ENCODE measurements at regions not wholly inside any gene's neighbourhood (a gene's known extent, or its start where the extent isn't known, plus 50 kb on each side); places are given as distances from the start of the nearest gene placed in this dataset.

DNA sequence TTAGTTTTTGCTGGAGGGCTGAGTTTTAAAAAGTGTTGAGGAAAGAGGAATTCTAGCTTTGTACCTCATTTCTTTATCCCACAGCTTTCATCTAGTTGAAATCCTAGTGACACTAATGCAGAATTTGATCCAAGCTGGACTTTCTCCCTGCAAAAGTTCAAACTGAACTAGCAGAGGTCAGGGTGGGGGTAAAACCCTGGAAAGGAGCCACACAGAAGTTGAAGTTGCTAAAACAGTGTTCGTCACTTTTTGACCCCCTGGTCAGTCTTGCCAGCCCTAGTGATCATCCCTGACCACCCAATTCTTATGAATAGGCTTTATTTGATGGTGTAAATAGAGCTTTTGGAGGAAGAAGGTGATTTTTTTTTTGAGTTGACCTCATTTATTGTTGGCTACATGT lies 390.4 kb downstream of the TMEM38B start:
- no peaks in the 10 kb centered on the region for H3K27me3 ChIP-seq
- no peak overlapping the region for H3K4me3 ChIP-seq
- no peaks in the 10 kb centered on the region for H3K4me1 ChIP-seq
- TF ChIP-seq, protein P1, sequence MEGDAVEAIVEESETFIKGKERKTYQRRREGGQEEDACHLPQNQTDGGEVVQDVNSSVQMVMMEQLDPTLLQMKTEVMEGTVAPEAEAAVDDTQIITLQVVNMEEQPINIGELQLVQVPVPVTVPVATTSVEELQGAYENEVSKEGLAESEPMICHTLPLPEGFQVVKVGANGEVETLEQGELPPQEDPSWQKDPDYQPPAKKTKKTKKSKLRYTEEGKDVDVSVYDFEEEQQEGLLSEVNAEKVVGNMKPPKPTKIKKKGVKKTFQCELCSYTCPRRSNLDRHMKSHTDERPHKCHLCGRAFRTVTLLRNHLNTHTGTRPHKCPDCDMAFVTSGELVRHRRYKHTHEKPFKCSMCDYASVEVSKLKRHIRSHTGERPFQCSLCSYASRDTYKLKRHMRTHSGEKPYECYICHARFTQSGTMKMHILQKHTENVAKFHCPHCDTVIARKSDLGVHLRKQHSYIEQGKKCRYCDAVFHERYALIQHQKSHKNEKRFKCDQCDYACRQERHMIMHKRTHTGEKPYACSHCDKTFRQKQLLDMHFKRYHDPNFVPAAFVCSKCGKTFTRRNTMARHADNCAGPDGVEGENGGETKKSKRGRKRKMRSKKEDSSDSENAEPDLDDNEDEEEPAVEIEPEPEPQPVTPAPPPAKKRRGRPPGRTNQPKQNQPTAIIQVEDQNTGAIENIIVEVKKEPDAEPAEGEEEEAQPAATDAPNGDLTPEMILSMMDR (IDR thresholded peaks at IDR 0.05), result no peak
- TF ChIP-seq EP300 (IDR thresholded peaks at IDR 0.05) (no peak), POLR2A (IDR thresholded peaks at IDR 0.05) (no peak), POLR2AphosphoS5 (IDR thresholded peaks at IDR 0.05) (no peak)
- no peaks in the 10 kb centered on the region for H3K36me3 ChIP-seq
- no peak overlapping the region for H3K27ac ChIP-seq
- H3K9me3 ChIP-seq, result peaks cover 0 to 5% (median 0%) of the 10 kb centered on the region in 3 donors
- no peak for ATAC-seq
- WGBS, 2 donors (ENCODE audit: low coverage in 1 of 2), result 24 to 25% methylated on average over 1 of the region's 1 CpG

DNA sequence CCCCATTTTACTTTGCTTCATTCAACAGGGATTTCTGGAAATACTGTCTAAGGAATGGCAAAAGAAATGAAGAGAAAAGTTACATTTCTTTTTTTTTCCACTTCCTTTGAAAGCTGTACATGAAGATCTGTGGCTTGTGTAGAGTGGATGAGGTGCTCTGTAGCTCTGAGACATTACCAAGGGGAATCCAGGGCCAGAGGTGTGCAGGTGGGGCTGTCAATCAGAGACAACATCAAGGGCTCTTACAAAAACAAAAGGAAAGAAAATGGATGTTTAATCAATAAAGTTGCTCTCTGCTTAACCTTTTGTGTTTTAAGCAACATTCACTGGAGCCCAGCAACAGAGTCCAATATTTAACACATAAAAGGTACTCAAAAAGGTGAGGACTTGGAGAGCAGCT lies 391.1 kb downstream of the TMEM38B start:
- no peak overlapping the region for H3K4me3 ChIP-seq
- no peak for ATAC-seq
- no peaks in the 10 kb centered on the region for H3K27me3 ChIP-seq
- TF ChIP-seq, protein P1 (IDR thresholded peaks at IDR 0.05), result no peak
- no peak for TF ChIP-seq POLR2AphosphoS5 (IDR thresholded peaks at IDR 0.05)
- no peak for TF ChIP-seq POLR2A (IDR thresholded peaks at IDR 0.05)
- H3K4me1 ChIP-seq, result no peaks in the 10 kb centered on the region
- H3K36me3 ChIP-seq, result no peaks in the 10 kb centered on the region
- peaks cover 0 to 8% (median 0%) of the 10 kb centered on the region in 3 donors for H3K9me3 ChIP-seq
- no peak overlapping the region for H3K27ac ChIP-seq

DNA sequence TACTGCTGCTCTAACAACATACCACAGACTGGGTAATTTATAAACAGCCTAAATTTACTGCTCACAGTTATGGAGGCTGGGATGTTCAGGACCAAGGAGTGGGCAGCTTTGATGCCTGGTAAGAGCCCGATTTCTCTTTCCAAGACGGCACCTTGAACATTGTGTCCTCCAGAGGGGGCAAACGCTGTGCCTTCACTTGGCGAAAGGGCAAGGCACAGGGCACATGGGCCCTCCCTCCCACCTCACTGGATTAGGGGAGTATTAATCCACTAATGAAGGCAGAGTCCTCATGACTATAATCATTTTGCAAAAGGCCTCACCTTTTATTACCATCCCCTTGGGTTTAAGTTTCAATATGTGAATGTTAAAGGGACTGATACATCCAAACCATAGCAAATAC lies 397.7 kb downstream of the TMEM38B start:
- Histone ChIP-seq H3K4me3 (no peak overlapping the region), H3K36me3 (no peaks in the 10 kb centered on the region), H3K9me3 (peaks cover 0 to 29% (median 0%) of the 10 kb centered on the region in 3 donors), H3K27me3 (no peaks in the 10 kb centered on the region), H3K4me1 (no peaks in the 10 kb centered on the region), H3K27ac (no peak overlapping the region)
- no peak for ATAC-seq
- TF ChIP-seq POLR2AphosphoS5 (IDR thresholded peaks at IDR 0.05) (no peak), EP300 (IDR thresholded peaks at IDR 0.05) (no peak)
- WGBS, 2 donors (ENCODE audit: low coverage in 1 of 2), result 66 to 89% methylated on average over 4 of the region's 4 CpGs

DNA sequence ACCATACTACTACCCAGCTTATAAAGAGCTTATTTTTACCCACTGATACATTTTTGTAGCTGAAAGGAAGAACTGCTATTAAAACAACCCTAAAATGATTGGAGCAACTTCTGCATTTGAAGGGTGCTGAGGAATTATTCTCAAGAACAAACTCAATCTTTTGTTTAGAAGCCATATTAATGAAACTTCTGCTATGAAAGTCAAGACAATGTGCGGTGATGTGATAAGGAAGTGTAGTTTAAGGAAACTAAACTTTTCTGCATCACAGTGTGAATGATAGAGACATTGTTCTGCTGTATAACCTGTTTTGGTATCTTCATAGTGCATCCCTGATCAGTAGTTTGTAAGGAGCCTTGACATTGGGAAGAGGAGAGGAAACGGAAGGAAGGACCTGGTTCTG lies 408.5 kb downstream of the TMEM38B start:
- ATAC-seq, result no peak
- H3K36me3 ChIP-seq, result no peaks in the 10 kb centered on the region
- H3K4me3 ChIP-seq, result no peak overlapping the region
- no peaks in the 10 kb centered on the region for H3K27me3 ChIP-seq
- TF ChIP-seq POLR2A (IDR thresholded peaks at IDR 0.05) (no peak), EP300 (IDR thresholded peaks at IDR 0.05) (no peak)
- TF ChIP-seq, protein P1 (IDR thresholded peaks at IDR 0.05), result no peak
- 81 to 95% methylated on average over 2 of the region's 2 CpGs for WGBS, 2 donors (ENCODE audit: low coverage in 1 of 2)
- H3K4me1 ChIP-seq, result no peaks in the 10 kb centered on the region
- H3K27ac ChIP-seq, result no peak overlapping the region
- no peaks in the 10 kb centered on the region for H3K9me3 ChIP-seq

DNA sequence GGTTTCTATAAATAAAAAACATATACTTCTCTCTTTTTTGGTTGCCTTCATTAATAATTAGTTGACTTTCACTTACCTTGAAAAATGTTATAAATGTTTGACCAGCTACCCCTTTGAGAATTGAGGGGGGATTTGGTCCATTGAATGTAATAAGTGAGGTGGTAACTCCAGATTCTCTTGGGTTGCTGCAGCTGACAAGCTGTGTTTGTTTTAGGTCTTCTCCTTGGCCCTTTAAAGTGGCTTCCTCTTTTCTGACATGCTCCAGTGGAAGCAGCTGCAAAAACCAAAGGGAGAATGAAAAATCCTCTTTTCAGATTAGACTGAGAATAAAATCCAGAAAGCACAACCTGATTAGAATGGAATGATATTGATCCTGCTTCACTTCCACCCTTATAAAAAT lies 410.5 kb downstream of the TMEM38B start:
- H3K27ac ChIP-seq, result no peak overlapping the region
- no peak overlapping the region for H3K4me3 ChIP-seq
- H3K9me3 ChIP-seq, result no peaks in the 10 kb centered on the region
- no peaks in the 10 kb centered on the region for H3K36me3 ChIP-seq
- no peaks in the 10 kb centered on the region for H3K27me3 ChIP-seq
- no peak for ATAC-seq
- TF ChIP-seq, protein P1 (IDR thresholded peaks at IDR 0.05), result no peak
- TF ChIP-seq POLR2A (IDR thresholded peaks at IDR 0.05), result no peak
- TF ChIP-seq POLR2AphosphoS5 (IDR thresholded peaks at IDR 0.05), result no peak
- TF ChIP-seq EP300 (IDR thresholded peaks at IDR 0.05), result no peak
- H3K4me1 ChIP-seq, result no peaks in the 10 kb centered on the region

DNA sequence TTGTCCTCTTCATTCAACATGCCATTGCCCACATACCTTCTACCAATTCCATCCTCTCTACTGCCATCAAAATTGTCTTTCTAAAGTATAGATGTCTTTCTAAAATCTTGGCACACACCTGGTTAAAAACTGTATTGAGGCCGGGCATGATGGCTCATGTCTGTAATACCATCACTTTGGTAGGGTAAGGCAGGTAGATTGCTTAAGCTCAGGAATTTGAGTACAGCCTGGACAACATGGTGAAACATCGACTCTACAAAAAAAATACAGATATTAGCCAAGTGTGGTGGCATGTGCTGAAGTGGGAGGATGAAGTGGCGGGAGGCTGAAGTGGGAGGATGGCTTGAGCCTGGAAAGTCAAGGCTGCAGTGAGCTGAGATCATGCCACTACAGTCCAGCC lies 412.1 kb downstream of the TMEM38B start:
- Histone ChIP-seq H3K9me3 (no peaks in the 10 kb centered on the region), H3K4me3 (no peak overlapping the region), H3K27me3 (no peaks in the 10 kb centered on the region), H3K4me1 (no peaks in the 10 kb centered on the region), H3K36me3 (no peaks in the 10 kb centered on the region), H3K27ac (no peak overlapping the region)
- 100% methylated on average over 1 of the region's 3 CpGs for WGBS, 2 donors (ENCODE audit: low coverage in 1 of 2)
- no peak for TF ChIP-seq EP300 (IDR thresholded peaks at IDR 0.05)
- no peak for TF ChIP-seq POLR2AphosphoS5 (IDR thresholded peaks at IDR 0.05)
- TF ChIP-seq POLR2A (IDR thresholded peaks at IDR 0.05), result no peak
- TF ChIP-seq, protein P1 (IDR thresholded peaks at IDR 0.05), result no peak
- no peak for ATAC-seq
